ENCODE measurements at regions not wholly inside any gene's neighbourhood (a gene's known extent, or its start where the extent isn't known, plus 50 kb on each side); places are given as distances from the start of the nearest gene placed in this dataset.

DNA sequence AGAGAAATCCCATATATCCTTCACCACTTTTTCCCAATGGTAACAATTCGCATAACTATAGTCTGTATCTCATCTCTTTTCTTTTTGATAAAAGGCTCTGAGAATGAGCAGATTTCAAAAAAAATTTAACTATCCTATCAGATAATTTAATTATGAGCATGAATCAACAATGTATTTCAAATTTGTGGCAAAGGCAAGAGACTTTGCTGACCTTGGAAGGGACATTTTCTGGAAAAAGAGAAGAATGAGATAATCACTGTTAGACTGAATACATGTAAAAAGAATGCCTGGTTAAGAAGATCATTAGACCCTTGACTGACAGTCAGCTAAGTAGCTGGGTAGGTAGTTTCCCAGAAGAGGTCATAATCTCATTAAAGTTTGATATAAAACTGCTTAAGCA lies 428.4 kb upstream of the XYLT1 start:
- Mint-ChIP-seq H3K36me3 (ENCODE audit: low read depth) (no peaks in the 10 kb centered on the region), H3K4me1 (ENCODE audit: low read depth) (no peaks in the 10 kb centered on the region), H3K27me3 (ENCODE audit: low read depth) (no peaks in the 10 kb centered on the region), H3K27ac (ENCODE audit: unreplicated experiment) (no peak overlapping the region), H3K4me3 (ENCODE audit: unreplicated experiment) (no peak overlapping the region), H3K9me3 (ENCODE audit: low read depth) (peaks cover 35% of the 10 kb centered on the region)
- no peak for TF ChIP-seq CTCF (IDR thresholded peaks at IDR 0.05)
- no peak for DNase-seq (ENCODE audit: low spot score)

DNA sequence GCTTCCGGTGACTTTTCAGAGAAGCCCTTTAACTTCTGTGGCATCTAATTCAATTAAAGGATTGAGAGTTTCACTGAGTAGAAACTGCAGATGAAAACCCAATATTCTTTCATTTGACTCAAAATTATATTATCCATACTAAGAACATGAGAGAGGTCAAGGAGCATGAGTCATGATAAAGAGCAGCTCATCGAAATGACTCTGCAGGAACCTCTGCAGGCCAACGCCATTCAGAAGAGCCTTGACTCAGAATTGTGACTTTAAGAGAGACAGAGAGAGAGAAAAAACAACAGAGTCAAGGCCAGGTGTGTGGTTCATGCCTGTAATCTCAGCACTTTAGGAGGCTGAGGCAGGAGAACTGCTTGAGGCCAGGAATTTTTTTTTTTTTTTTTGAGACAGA lies 417.2 kb upstream of the XYLT1 start:
- H3K36me3 Mint-ChIP-seq (ENCODE audit: low read depth): no peaks in the 10 kb centered on the region
- DNase-seq (ENCODE audit: low spot score): no peak
- H3K4me1 Mint-ChIP-seq (ENCODE audit: low read depth): no peaks in the 10 kb centered on the region
- no peak overlapping the region for H3K27ac Mint-ChIP-seq (ENCODE audit: unreplicated experiment)
- H3K9me3 Mint-ChIP-seq (ENCODE audit: low read depth): peaks cover 25% of the 10 kb centered on the region
- H3K27me3 Mint-ChIP-seq (ENCODE audit: low read depth): no peaks in the 10 kb centered on the region
- TF ChIP-seq CTCF (IDR thresholded peaks at IDR 0.05): no peak
- no peak overlapping the region for H3K4me3 Mint-ChIP-seq (ENCODE audit: unreplicated experiment)

GRCh38 chr16:17885659-17886207 lies 415.0 kb upstream of the XYLT1 start:
- Mint-ChIP-seq H3K36me3 (ENCODE audit: low read depth) (no peaks in the 10 kb centered on the region), H3K9me3 (ENCODE audit: low read depth) (peaks cover 21% of the 10 kb centered on the region), H3K4me1 (ENCODE audit: low read depth) (no peaks in the 10 kb centered on the region), H3K27me3 (ENCODE audit: low read depth) (no peaks in the 10 kb centered on the region), H3K4me3 (ENCODE audit: unreplicated experiment) (no peak overlapping the region), H3K27ac (ENCODE audit: unreplicated experiment) (no peak overlapping the region)
- no peak for TF ChIP-seq CTCF (IDR thresholded peaks at IDR 0.05)
- DNase-seq (ENCODE audit: low spot score): no peak

GRCh38 chr16:17877821-17878360 lies 407.1 kb upstream of the XYLT1 start:
- no peaks in the 10 kb centered on the region for H3K4me1 Mint-ChIP-seq (ENCODE audit: low read depth)
- no peaks in the 10 kb centered on the region for H3K27me3 Mint-ChIP-seq (ENCODE audit: low read depth)
- no peaks in the 10 kb centered on the region for H3K36me3 Mint-ChIP-seq (ENCODE audit: low read depth)
- H3K27ac Mint-ChIP-seq (ENCODE audit: unreplicated experiment): no peak overlapping the region
- no peak overlapping the region for H3K4me3 Mint-ChIP-seq (ENCODE audit: unreplicated experiment)
- no peak for TF ChIP-seq CTCF (IDR thresholded peaks at IDR 0.05)
- DNase-seq (ENCODE audit: low spot score): no peak
- H3K9me3 Mint-ChIP-seq (ENCODE audit: low read depth): no peaks in the 10 kb centered on the region

DNA sequence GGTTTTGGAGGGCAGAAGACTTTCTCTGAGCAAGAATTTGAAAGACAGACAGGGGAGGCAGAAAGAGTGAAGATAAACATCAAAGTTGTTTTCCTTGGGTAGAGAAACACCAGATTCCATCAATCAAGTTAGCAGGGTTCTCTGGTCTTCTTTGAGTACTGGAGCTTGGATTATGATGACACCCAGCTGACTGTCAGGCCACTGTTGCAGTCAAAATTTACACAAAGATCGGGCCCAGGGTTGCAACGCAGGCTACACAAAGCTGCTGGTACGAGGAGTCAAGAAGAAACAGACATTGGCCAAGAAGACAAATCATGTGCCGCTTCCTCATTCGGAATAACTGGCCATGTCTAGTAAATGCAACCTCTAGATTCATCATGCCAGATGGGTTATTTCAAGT lies 396.2 kb upstream of the XYLT1 start:
- no peaks in the 10 kb centered on the region for H3K27me3 Mint-ChIP-seq (ENCODE audit: low read depth)
- DNase-seq (ENCODE audit: low spot score): no peak
- no peaks in the 10 kb centered on the region for H3K9me3 Mint-ChIP-seq (ENCODE audit: low read depth)
- TF ChIP-seq CTCF (IDR thresholded peaks at IDR 0.05): no peak
- no peak overlapping the region for H3K27ac Mint-ChIP-seq (ENCODE audit: unreplicated experiment)
- no peaks in the 10 kb centered on the region for H3K4me1 Mint-ChIP-seq (ENCODE audit: low read depth)
- H3K4me3 Mint-ChIP-seq (ENCODE audit: unreplicated experiment): no peak overlapping the region
- H3K36me3 Mint-ChIP-seq (ENCODE audit: low read depth): no peaks in the 10 kb centered on the region
